Naive thymus-derived CD4-positive, alpha-beta T cell (primary cell): ENCODE measurements at regions not wholly inside any gene's neighbourhood (a gene's known extent, or its start where the extent isn't known, plus 50 kb on each side); places are given as distances from the start of the nearest gene placed in this dataset.
"Not testable (repeated sequence)": the region's sequence is repeated elsewhere in the genome, so short reads cannot be mapped to it uniquely, and the experiment has no call there.

ENCODE experiments used
- ATAC-seq: fragments of 150-1000 bp; cut with Tn5 transposase; 2 replicates; pipeline ENCODE4 v1.10.0; 2021; ENCODE audit warnings: mild to moderate bottlenecking, moderate library complexity
- CTCF ChIA-PET: fragments of 350-600 bp; sonication (Branson Sonifier 250); formaldehyde crosslinking; loops from one replicate; lab custom pipeline; 2021; ENCODE audit warnings: antibody characterized with exemption; lab: Charles Lee
- POLR2A ChIA-PET: fragments of 350-600 bp; sonication (Branson Sonifier 250); formaldehyde crosslinking; loops from one replicate; lab custom pipeline; 2021; ENCODE audit warnings: antibody characterized with exemption, inconsistent platforms; lab: Charles Lee
- DNase-seq, 9 donors: peaks; one replicate each; pipeline versions ENCODE4 v3.0.0 to v3.0.0-alpha.2; 2020 to 2022; ENCODE audit warnings: mixed read lengths in 1 of 9
- H3K27ac ChIP-seq: one replicate; pipeline ENCODE4 v1.7.0; 2013; ENCODE audit warnings: mild to moderate bottlenecking, low read depth, low read length, moderate library complexity
- H3K27me3 ChIP-seq, 2 donors: one replicate each; pipeline ENCODE4 v1.7.0; 2013; ENCODE audit warnings: low read length in 2 of 2, mild to moderate bottlenecking in 2 of 2, moderate library complexity in 2 of 2; ENCODE audit not compliant: control insufficient read depth in 2 of 2, insufficient read depth in 2 of 2
- H3K36me3 ChIP-seq, 3 experiments: 1 replicate in 2 of 3; 2 replicates in 1 of 3; pipeline ENCODE4 v1.7.0; 2013; ENCODE audit warnings: low read length in 3 of 3, mild to moderate bottlenecking in 3 of 3, moderate library complexity in 1 of 3; ENCODE audit not compliant: insufficient read depth in 3 of 3, control insufficient read depth in 2 of 3
- H3K4me1 ChIP-seq, 2 donors: one replicate each; pipeline ENCODE4 v1.7.0; 2013; ENCODE audit warnings: low read length in 2 of 2, mild to moderate bottlenecking in 2 of 2, moderate library complexity in 1 of 2; ENCODE audit not compliant: control insufficient read depth in 2 of 2, insufficient read depth in 2 of 2
- H3K4me3 ChIP-seq: 2 replicates; pipeline ENCODE4 v1.7.0; 2013; ENCODE audit warnings: mild to moderate bottlenecking, low read length
- H3K9me3 ChIP-seq, 3 experiments: 1 replicate in 2 of 3; 2 replicates in 1 of 3; pipeline ENCODE4 v1.7.0; 2013; ENCODE audit warnings: low read length in 3 of 3; ENCODE audit not compliant: control insufficient read depth in 2 of 3
- H3K27ac Mint-ChIP-seq, 9 donors: one replicate each; pipeline ENCODE4 v1.8.0; 2020 to 2022; ENCODE audit warnings: mixed read lengths in 9 of 9, mild to moderate bottlenecking in 8 of 9, moderate library complexity in 5 of 9, inconsistent platforms in 2 of 9
- H3K27me3 Mint-ChIP-seq, 5 donors: one replicate each; pipeline ENCODE4 v1.8.0; 2021 to 2022; ENCODE audit warnings: mixed read lengths in 5 of 5, mild to moderate bottlenecking in 1 of 5
- H3K36me3 Mint-ChIP-seq, 5 donors: one replicate each; pipeline ENCODE4 v1.8.0; 2020 to 2022; ENCODE audit warnings: mixed read lengths in 5 of 5, mild to moderate bottlenecking in 3 of 5, inconsistent platforms in 1 of 5
- H3K4me1 Mint-ChIP-seq, 7 donors: one replicate each; pipeline ENCODE4 v1.8.0; 2020 to 2022; ENCODE audit warnings: mixed read lengths in 7 of 7, mild to moderate bottlenecking in 3 of 7, inconsistent platforms in 1 of 7
- H3K4me3 Mint-ChIP-seq, 10 donors: one replicate each; pipeline ENCODE4 v1.8.0; 2020 to 2022; ENCODE audit warnings: mild to moderate bottlenecking in 10 of 10, mixed read lengths in 10 of 10, moderate library complexity in 6 of 10, inconsistent platforms in 2 of 10
- H3K9me3 Mint-ChIP-seq, 11 donors: one replicate each; pipeline ENCODE4 v1.8.0; 2020 to 2022; ENCODE audit warnings: mixed read lengths in 11 of 11, mild to moderate bottlenecking in 4 of 11, inconsistent platforms in 1 of 11, moderate library complexity in 1 of 11
- intact Hi-C, 2 donors: fragments of 100-400 bp; cut with micrococcal nuclease; formaldehyde crosslinking; loops; one replicate each; pipeline ENCODE4 v1.15.1; 2023

DNA sequence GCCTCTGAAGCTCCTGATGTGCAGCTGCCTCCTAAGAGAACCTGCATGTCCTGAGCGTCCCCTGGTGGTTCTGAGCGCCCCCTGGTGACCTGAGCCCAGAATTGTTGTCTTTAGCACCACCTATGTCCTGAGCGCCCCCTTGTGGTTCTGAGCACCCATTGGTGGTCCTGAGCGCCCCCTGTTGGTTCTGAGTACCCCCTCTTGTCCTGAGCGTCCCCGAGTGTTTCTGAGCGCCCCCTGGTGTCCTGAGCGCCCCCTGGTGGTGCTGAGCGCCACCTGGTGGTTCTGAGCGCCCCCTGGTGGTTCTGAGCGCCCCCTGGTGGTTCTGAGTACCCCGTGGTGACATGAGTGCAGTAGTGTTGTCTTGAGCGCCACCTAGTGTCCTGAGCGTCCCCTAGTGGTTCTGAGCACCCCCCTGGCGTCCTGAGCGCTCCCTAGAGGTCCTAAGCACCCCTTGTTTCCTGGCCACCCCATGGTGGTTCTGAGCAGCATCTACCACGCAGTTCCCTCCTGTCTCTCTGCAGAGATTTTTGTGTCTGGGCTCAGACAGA, 782.5 kb downstream of the TMEM121 start:
- ChIA-PET CTCF (interaction anchor here (0.7 kb wide), 1 partner anchor 51 kb away, joined by 3 read pairs; no protein-coding TSS in a partner anchor), POLR2A (no interaction called here)
- Mint-ChIP-seq H3K27ac (peak overlapping the region; percentile 28 to 94 (median 60)), H3K27me3 (peaks cover 0 to 44% (median 5%) of the 10 kb centered on the region in 5 donors), H3K9me3 (peaks cover 0 to 6% (median 0%) of the 10 kb centered on the region in 11 donors), H3K4me1 (peaks cover 0 to 5% (median 0%) of the 10 kb centered on the region in 7 donors), H3K36me3 (no peaks in the 10 kb centered on the region), H3K4me3 (peak overlapping the region in 3 of 10 donors; percentile 32 to 66 (median 44))
- intact Hi-C loops, result loop anchor here in 1 of 2 donors (2.0 to 10.0 kb wide), 2 partner anchors 106 to 354 kb away; no protein-coding TSS in a partner anchor
- peaks cover 0 to 6% (median 0%) of the 10 kb centered on the region in 3 experiments for H3K9me3 ChIP-seq
- peak; percentile 46 to 88 (median 62) for DNase-seq
- ATAC-seq, result peak; percentile 94
- H3K36me3 ChIP-seq, result no peaks in the 10 kb centered on the region
- H3K4me3 ChIP-seq, result no peak overlapping the region
- H3K27ac ChIP-seq, result no peak overlapping the region
- no peaks in the 10 kb centered on the region for H3K27me3 ChIP-seq
- no peaks in the 10 kb centered on the region for H3K4me1 ChIP-seq

DNA sequence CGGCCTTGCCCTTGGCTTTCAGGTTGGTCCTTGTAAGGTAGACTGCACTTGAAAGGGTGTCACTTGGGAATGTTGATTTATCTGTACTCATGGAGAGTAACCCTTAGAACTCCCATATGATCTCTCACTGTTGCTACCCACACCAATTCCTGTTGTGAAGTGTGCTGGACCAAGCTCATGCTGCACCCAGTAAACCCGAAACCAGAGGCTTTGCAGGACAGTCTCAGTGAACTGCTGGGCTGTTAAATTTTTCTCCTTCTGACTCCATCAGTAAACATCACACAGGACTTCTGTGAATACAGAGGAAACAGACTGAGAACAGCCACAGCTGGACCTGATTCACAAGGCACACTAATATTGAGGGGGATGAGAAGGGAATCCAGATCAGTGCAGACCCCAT, 783.0 kb downstream of the TMEM121 start:
- no peaks in the 10 kb centered on the region for H3K27me3 ChIP-seq
- peaks cover 0 to 5% (median 0%) of the 10 kb centered on the region in 7 donors for H3K4me1 Mint-ChIP-seq
- CTCF ChIA-PET, result no interaction called here
- H3K4me3 Mint-ChIP-seq, result no peak overlapping the region
- H3K4me1 ChIP-seq, result no peaks in the 10 kb centered on the region
- H3K27ac Mint-ChIP-seq, result peak overlapping the region in 5 of 9 donors; percentile 39 to 94 (median 60)
- intact Hi-C loops, result loop anchor here in 1 of 2 donors (2.0 to 10.0 kb wide), 2 partner anchors 105 to 353 kb away; no protein-coding TSS in a partner anchor
- H3K9me3 Mint-ChIP-seq, result peaks cover 0 to 6% (median 0%) of the 10 kb centered on the region in 11 donors
- no peaks in the 10 kb centered on the region for H3K36me3 ChIP-seq
- H3K27me3 Mint-ChIP-seq, result peaks cover 0 to 44% (median 5%) of the 10 kb centered on the region in 5 donors
- H3K36me3 Mint-ChIP-seq, result no peaks in the 10 kb centered on the region
- no peak overlapping the region for H3K27ac ChIP-seq
- peaks cover 0 to 6% (median 0%) of the 10 kb centered on the region in 3 experiments for H3K9me3 ChIP-seq
- H3K4me3 ChIP-seq, result no peak overlapping the region
- no peak for DNase-seq
- POLR2A ChIA-PET, result no interaction called here
- ATAC-seq, result no peak

DNA sequence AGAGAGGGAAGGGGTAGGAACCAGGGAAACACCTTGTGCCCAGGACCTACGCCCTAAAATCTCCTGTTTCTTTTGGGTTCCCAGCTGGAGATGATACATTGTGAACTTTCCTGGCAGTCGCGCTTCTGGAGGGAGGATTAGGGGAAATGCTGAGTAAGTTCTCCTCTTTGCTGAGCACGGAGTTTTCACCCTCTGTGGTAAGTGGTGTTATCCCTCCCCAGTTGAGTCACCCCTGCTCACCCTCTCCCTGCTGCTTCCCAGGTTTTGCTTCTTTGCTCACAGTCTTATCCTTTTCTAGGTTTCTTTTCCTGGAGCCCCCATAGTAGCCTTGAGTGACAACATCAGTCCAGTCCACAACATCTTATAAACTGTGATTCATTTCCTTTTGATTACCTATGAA, 789.1 kb downstream of the TMEM121 start:
- H3K4me1 Mint-ChIP-seq, result no peaks in the 10 kb centered on the region
- H3K9me3 Mint-ChIP-seq, result peaks cover 0 to 2% (median 0%) of the 10 kb centered on the region in 11 donors
- no peaks in the 10 kb centered on the region for H3K36me3 Mint-ChIP-seq
- DNase-seq (no peak), ATAC-seq (no peak)
- no peak overlapping the region for H3K27ac ChIP-seq
- no peak overlapping the region for H3K4me3 ChIP-seq
- CTCF ChIA-PET, result no interaction called here
- H3K27me3 ChIP-seq, result no peaks in the 10 kb centered on the region
- no peak overlapping the region for H3K4me3 Mint-ChIP-seq
- H3K27me3 Mint-ChIP-seq, result peaks cover 0 to 26% (median 0%) of the 10 kb centered on the region in 5 donors
- H3K9me3 ChIP-seq, result no peaks in the 10 kb centered on the region
- no peak overlapping the region for H3K27ac Mint-ChIP-seq
- intact Hi-C loops, result no loop called here
- no peaks in the 10 kb centered on the region for H3K36me3 ChIP-seq
- no peaks in the 10 kb centered on the region for H3K4me1 ChIP-seq
- POLR2A ChIA-PET, result no interaction called here

DNA sequence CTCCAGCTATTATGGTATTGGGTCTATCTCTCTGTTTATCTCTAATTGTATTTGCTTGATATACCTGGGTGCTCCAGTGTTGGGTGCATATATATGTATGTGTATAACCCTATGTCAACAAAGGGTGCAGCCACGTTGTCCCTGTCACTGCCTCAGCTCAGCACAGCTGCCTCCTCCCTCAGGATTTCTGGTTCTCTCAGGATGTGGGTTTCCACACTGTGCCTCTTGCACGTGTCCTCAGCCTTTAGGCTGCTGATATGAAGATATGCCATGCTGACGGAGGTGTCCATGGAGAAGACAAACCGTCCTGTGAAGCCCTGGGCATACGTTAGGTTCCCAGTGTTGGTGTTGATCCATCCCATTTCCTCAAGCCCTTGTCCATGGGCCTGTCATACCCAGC, 791.2 kb downstream of the TMEM121 start:
- ChIA-PET POLR2A (no interaction called here), CTCF (interaction anchor here (0.8 to 1.1 kb wide), 2 partner anchors 11 to 41 kb away, joined by 3 to 5 read pairs; no protein-coding TSS in a partner anchor)
- peaks cover 0 to 23% (median 7%) of the 10 kb centered on the region in 5 donors for H3K27me3 Mint-ChIP-seq
- no peaks in the 10 kb centered on the region for H3K36me3 Mint-ChIP-seq
- no peak for ATAC-seq
- no peaks in the 10 kb centered on the region for H3K4me1 Mint-ChIP-seq
- H3K4me3 Mint-ChIP-seq, result no peak overlapping the region
- intact Hi-C loops, result no loop called here
- no peaks in the 10 kb centered on the region for H3K9me3 ChIP-seq
- no peaks in the 10 kb centered on the region for H3K36me3 ChIP-seq
- no peak overlapping the region for H3K27ac Mint-ChIP-seq
- H3K4me3 ChIP-seq, result no peak overlapping the region
- H3K4me1 ChIP-seq, result no peaks in the 10 kb centered on the region
- no peaks in the 10 kb centered on the region for H3K27me3 ChIP-seq
- no peak for DNase-seq
- H3K27ac ChIP-seq, result no peak overlapping the region
- peaks cover 0 to 2% (median 0%) of the 10 kb centered on the region in 11 donors for H3K9me3 Mint-ChIP-seq

DNA sequence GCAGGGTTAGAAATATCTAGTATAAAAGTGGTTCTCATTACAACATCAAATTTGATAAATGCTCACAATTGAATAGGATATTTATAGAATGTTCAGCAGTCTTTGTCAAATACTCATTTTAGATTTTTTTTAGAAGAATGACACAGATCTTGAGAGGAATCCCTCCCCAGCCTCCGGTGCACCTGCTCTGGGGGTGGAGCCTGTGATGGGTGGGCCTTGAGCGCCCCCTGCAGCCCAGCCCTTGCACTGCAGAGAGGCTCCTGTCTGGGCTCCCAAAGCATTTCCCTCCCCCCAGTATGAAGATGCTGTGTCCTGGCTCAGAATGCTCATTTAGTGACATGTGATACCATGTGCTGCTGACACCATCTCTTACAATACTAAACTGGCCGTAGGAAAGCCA, 792.3 kb downstream of the TMEM121 start:
- Mint-ChIP-seq H3K4me1 (no peaks in the 10 kb centered on the region), H3K27me3 (peaks cover 0 to 20% (median 11%) of the 10 kb centered on the region in 5 donors), H3K36me3 (no peaks in the 10 kb centered on the region), H3K27ac (peak overlapping the region in 1 of 9 donors; percentile 29), H3K9me3 (peaks cover 0 to 2% (median 0%) of the 10 kb centered on the region in 11 donors), H3K4me3 (no peak overlapping the region)
- intact Hi-C loops, result no loop called here
- POLR2A ChIA-PET, result no interaction called here
- H3K9me3 ChIP-seq, result no peaks in the 10 kb centered on the region
- no peaks in the 10 kb centered on the region for H3K4me1 ChIP-seq
- CTCF ChIA-PET, result interaction anchor here (0.7 kb wide), 1 partner anchor 9 kb away, joined by 3 read pairs; no protein-coding TSS in a partner anchor
- no peaks in the 10 kb centered on the region for H3K27me3 ChIP-seq
- DNase-seq (peak; percentile 48 to 73 (median 59)), ATAC-seq (peak; percentile 80)
- no peak overlapping the region for H3K4me3 ChIP-seq
- no peaks in the 10 kb centered on the region for H3K36me3 ChIP-seq
- H3K27ac ChIP-seq, result no peak overlapping the region

DNA sequence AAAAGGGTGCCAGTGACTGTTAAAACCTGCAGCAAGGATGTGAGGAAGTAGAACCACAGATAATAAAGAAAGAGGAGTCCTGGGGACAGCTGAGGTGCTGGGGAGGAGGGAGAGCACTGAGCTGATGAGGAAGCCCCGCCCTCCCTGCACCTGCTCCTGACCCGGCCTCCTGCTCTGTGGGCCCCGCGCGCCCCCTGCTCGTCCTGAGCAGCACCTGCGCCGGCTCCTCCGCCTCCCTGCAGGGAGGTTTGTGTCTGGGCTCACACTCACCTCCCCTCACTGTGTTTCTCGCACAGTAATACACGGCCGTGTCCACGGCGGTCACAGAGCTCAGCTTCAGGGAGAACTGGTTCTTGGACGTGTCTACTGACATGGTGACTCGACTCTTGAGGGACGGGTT, 797.6 kb downstream of the TMEM121 start:
- H3K36me3 Mint-ChIP-seq, H3K27me3 ChIP-seq, H3K4me3 Mint-ChIP-seq, CTCF ChIA-PET, H3K4me1 ChIP-seq, intact Hi-C loops, H3K4me3 ChIP-seq, H3K27ac ChIP-seq, POLR2A ChIA-PET, H3K36me3 ChIP-seq, H3K27ac Mint-ChIP-seq, H3K4me1 Mint-ChIP-seq, H3K9me3 ChIP-seq, H3K9me3 Mint-ChIP-seq: not testable (repeated sequence)
- DNase-seq (peak in 2 of 9 donors; percentile 15 to 29), ATAC-seq (peak; percentile 50)
- H3K27me3 Mint-ChIP-seq, result peaks cover 0 to 24% (median 19%) of the 10 kb centered on the region in 5 donors
